Breast epithelium (tissue), 3 donors: ENCODE measurements at regions not wholly inside any gene's neighbourhood (a gene's known extent, or its start where the extent isn't known, plus 50 kb on each side); places are given as distances from the start of the nearest gene placed in this dataset.

ENCODE experiments used
- CTCF ChIP-seq, 3 donors: fragments of 450-650 bp; IDR thresholded peaks; one replicate each; pipeline ENCODE4 v1.5.1; 2016 to 2017; ENCODE audit warnings: antibody characterized with exemption in 3 of 3, mild to moderate bottlenecking in 3 of 3, moderate library complexity in 3 of 3
- POLR2A ChIP-seq: fragments of 450-650 bp; IDR thresholded peaks from one replicate; pipeline ENCODE4 v1.6.1; 2016; ENCODE audit warnings: antibody characterized with exemption, mild to moderate bottlenecking, moderate library complexity

- no peak for TF ChIP-seq CTCF (IDR thresholded peaks at IDR 0.05)
- TF ChIP-seq POLR2A, result no peak
Measured at GRCh38 chrX:112147206-112147605, 64.6 kb upstream of the TRPC5 start.
